NCI-H146 treated with DMSO at 0.1 percent for 48 hours (cell line): ENCODE measurements at regions not wholly inside any gene's neighbourhood (a gene's known extent, or its start where the extent isn't known, plus 50 kb on each side); places are given as distances from the start of the nearest gene placed in this dataset.
A peak's percentile ranks its signal among the peaks of the same experiment; 100 is the strongest.

Experiments
- DNase-seq: peaks from one replicate; lab custom pipeline; 2025; ENCODE audit not compliant: unreplicated experiment; lab: John Stamatoyannopoulos, UW

DNA sequence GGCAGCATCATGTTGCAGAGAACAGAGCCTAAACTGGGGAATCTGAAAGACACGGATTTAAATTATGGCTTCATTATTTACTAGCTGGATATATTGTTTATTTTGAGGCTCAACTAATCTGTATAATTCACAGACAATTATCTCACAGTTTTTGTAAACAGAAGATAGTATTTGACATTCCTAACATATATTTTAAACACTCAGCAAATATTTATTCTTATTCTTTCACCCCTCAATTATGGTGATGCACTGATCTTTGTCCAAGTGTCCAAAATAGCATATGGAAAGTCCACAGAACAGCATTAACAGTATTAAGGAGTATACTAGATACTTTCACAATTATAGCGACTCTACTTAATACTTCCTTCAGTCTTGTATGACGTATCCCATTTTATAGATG, 257.0 kb downstream of the ADGRG6 start:
- no peak for DNase-seq

DNA sequence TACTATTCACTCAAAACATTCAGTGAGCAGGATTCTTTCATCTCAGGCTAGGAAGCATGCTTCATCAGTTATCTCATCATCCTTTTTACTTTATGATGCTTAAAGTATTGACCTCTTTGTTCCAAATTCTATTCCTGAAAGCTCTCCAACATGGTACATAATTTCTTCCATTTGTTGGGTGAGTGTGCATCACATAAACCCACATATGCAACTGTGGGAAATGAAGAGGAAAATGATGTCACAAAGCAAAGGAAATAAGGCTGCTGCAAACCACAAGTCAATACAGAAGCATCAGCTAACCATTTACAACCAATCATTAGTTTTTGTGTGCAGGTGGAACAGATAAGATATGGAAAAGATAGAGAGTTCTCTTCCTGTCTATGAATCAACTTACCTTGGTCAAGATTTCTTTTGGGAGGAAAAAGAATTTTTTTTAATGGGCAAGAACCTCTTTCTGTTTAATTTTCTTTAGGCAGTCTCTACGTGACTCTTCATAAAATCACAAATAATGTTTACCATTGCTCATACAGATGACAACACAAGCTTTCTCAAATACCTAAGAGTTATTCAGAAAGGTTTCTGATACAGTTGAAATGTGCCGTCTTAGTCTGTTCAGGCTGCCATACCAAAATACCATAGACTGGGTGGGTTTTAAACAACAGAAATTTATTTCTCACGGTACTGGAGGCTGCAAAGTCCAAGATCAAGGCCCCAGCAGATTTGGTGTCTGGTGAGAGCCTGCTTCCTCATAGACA, 259.9 kb downstream of the ADGRG6 start:
- DNase-seq: no peak

DNA sequence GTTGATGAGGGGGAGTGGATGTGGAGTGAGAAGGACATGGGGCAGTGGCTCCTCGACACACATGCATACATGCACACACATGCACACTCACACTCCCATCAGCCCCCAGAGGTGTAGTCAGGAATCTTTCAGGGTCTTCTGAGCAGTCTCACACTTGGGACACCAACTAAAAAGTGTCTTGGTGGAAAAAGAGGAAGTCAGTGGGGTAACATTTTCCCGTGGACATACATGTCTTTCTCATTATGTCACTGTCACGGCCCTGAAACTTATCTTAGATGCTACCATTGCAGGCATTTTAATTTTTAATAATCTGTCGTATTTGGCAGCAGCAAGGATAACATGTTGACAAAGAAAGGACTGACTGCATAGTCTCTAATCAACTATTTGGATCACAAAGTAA, 261.1 kb downstream of the ADGRG6 start:
- DNase-seq: no peak

DNA sequence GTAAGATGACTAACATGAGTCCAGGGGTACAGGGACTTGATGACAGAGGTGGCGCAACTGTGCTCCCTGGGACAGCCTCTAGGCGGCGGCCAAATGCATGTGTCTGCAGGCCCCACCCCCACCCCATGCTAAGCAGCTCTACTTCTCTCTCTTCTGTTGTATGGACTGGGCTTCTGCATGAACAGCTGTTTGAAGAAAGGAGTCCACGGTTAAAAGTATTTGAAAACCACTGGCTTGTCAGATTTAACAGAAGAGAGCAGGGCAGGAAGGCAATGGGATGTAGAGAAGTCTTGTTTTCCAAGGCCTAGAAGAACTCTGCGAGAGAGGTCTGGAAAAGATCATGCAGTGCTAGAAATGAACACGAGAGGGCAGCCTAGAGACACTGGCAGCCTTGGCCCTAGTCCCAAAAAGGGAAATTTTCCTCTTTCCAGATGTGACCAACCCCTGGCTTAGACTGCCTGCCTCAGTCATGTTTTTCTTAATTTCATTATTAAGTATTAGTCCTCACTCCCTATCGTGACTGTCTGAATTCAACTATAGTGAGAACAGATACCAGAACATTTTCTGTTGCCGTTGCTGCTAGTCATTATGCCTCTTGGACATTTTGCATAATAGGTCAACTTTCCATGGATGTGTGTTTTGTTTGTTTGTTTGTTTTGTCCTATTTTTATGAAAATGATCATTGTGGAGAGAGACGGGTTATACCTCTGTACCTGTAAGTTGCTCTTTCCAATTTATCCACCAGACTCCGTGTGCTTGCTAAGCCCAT, 265.0 kb downstream of the ADGRG6 start:
- DNase-seq: peak; percentile 20

DNA sequence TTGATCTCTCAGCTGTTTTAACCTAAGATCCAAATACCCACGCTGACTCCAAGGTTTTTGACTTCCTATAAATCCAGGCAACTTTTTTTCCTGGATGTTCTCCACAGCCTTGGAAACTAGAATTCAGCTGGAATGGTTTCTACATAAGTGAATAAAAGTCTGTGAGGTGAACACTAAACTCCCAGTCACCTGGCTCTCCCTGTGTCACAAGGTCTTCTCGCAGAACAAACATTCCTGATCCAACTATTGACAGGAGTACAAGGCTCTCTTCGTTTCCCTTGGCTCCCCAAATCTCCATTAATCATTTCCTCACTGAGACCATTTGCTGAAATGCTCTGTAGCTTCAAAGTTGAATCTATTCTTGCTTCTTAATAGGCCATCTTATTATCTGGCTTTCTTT, 265.7 kb downstream of the ADGRG6 start:
- DNase-seq: no peak

DNA sequence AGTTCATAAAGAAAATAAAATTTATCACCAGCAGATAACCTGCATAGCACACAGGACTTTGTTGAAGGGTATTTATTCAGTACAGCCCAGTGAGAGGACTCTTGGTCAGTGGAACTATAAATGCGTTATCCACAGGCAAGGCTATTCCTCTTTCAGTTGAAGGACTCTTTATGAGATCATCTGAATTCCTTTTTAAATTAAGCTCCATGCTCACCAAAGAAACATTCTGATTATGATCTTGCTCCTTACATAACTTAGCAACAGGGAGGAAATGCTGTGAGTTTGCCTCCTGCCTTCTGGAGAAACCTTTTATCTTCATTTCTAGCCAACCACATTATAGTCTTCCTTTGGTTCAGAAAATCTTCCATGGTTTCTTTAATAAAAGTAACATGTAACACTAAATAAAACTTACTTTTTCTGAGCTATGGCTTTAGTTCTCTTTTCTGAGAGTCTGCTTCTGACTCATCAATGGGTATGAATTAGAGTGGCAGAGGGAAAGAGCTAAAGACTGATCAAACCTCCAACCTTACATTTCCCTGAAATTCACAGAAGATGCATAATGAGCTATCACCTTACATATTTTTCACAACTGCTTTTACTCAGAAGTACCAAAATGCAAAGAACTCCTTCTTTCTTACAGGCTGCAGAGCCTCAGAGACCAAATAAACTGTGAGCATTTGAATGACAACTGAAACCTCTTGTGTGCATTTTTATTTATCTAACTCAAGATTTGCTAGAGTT, 267.2 kb downstream of the ADGRG6 start:
- DNase-seq: no peak

DNA sequence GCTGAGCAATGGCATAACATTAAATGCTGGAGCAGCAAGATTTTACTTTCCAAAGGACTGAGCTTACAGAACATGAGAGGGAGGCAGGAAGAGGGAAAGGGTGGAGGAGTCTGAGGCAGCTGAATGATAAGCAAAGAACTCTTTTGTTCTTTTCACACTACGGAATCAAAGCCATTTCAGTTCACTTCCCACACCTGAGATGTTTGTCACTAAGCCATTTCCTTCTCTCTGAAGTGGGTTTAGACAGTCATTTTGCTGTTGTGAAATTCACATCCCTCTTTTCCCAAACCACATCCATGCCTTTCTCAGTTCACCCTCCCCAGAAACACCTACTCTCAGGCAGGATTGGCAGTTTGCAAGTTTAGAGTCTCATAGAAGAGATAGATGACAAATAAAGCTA, 267.9 kb downstream of the ADGRG6 start:
- no peak for DNase-seq

DNA sequence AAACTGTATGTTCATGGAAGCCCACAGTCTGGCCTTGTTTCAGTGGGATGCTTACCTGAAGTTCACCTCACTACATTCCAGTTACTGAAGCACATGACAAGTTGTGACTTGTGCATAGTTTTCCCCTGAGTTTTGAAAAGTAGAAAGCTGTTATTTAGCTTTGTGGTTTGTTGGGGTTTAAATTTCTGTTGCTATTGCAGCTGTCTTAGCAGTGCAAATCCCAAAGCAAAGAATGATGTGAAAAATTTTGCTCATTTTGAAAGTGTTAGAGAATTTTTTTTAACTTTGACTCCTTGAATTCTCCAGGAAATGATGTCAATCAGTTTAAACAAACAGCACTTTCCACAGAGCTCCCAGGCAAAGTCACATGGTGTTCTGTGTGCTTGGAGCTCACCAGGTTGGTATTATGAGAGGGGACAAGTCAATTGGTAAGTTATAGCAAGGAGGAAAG, 268.4 kb downstream of the ADGRG6 start:
- DNase-seq: no peak

DNA sequence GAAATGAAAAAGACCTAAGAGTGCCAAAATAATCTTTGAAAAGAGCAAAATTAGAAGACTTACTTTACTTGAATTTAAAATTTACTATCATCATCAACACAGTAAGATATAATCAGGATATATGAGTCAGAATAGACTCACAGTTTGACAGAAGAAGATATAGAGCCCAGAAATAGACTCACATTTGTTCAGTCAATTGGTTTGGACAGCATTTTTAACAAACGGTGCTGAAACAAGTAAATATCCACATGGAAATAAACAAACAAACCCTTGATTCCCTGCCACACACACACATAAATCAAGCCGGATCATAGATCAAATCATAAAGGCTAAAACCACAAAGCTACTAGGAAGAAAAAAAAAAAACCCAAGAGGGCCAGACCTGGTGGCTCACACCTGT, 291.1 kb downstream of the ADGRG6 start:
- DNase-seq: no peak

DNA sequence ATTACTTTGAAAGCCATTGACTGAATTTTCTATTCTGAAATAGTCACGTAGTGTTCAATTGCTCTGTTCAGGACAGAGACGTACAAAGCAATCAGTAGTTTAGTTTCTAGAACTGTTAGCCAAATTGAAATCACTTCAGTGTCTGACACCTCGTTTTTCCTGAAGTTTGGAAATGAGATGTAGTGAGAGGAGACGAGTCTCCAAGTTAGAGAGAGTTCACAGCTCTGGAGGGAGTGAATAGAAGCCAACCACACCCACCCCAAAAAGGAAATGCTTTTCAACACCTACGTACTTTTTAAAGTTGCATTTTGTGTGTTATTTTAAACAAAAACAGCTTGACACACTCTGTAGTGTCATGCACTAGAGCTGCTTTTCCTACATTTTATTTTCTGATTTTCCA, 296.0 kb downstream of the ADGRG6 start:
- no peak for DNase-seq

DNA sequence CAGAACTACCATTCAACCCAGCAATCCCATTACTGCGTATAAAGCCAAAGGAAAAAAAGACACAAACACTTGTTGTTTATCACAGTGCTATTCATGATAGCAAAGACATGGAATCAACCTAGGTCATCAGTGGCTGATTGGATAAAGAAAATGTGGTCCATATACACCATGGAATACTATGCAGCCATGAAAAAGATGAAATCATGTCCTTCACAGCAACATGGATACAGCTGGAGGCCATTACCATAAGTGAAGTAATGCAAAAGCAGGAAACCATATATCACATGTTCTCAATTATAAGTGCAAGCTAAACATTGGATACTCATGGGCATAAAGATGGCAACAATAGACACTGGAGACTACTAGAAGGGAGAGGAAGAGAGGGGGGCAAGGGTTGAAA, 299.6 kb downstream of the ADGRG6 start:
- no peak for DNase-seq

DNA sequence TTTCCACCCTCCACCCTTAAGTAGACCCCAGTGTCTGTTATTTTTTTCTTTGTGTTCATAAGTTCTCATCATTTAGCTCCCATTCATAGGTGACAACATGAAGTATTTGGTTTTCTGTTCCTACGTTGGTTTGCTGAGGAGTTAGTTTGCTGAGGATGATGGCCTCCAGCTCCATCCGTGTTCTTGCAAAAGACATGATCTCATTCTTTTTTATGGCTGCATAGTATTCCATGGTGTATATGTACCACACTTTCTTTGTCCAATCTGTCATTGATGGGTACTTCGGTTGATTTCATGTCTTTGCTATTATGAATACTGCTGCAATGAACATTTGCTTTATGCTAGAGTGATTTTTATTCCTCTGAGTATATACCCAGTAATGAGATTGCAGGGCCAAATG, 301.2 kb downstream of the ADGRG6 start:
- DNase-seq: no peak

DNA sequence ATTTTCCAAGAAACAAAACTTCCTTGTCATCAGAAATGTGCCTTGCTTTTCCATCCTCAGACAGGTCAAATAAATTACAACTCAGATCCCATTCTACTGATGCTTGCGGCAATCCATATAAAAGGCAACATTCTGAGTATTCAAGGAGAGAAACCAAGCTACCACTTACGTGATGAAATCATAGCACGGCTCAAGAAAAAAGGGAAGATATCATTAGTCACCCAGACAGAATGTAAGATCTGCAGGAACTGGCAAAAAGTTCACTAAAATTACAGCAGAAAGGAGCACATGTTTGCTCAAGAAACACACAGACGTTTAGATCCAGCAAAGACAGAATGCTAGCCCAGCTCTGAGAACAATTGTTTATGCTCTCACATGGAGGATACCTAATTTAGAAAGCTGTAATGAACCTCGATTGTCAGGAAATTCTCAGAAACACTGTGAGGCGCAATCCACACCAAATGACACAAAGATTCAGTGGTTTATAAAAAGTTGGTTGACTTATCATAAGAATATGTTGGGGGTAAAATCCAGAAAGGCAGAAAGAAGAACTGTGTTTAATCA, 304.2 kb downstream of the ADGRG6 start:
- no peak for DNase-seq

DNA sequence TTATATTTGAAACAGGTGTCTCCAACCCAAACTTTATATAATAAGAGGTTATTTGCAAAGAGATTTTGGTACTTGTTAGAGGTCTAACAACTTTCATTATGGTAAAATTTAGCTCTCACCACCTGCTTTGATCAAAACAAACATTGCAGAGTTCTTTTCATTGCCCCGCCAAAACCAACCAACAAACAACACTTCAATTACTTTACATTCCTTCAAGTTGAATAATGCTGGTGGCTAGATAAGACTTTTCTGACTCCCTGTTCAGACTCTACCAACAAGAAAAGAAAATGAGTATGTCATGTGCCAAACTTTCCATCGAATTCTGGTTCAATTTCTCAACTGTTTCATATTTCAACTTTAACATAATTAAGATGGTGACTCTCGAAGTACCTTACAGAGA, 311.1 kb downstream of the ADGRG6 start:
- no peak for DNase-seq

DNA sequence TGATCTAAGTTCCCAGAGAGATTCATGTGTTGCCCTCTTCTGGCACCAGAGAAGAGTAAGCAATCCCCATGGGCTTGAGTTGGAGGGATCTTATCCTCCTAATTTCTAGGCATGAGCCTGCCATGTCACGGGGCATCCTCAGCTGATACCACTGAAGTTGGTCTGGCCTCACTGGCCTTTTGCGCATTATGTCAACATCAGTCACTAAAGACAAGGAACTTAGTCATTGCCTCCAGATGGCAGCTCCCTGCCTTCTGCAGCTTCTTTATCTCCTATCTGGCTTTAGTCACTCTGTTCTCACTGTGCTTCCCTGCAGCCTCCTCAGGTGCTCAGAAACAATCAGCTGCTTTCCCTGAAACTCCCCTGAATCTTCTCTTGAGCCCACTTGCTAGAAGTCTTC, 312.2 kb downstream of the ADGRG6 start:
- DNase-seq: no peak

DNA sequence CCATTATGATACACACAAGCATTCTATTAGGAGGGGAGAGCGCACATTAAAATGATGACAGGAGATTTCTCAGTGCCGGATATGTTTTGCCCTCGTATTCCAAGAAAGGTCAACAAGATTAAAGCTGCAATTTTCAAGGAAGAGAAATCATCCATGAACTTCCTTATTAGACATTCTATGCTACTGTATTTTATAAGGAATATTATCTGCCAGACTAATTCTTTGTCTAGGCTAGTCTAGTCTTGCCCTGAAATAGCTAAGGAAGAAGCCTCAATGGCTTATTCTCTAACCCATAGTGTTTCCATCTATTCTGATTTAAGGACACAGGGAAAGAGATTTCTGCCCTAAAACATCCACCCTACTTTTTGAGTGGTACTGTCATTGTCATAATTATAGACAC, 315.4 kb downstream of the ADGRG6 start:
- DNase-seq: no peak

DNA sequence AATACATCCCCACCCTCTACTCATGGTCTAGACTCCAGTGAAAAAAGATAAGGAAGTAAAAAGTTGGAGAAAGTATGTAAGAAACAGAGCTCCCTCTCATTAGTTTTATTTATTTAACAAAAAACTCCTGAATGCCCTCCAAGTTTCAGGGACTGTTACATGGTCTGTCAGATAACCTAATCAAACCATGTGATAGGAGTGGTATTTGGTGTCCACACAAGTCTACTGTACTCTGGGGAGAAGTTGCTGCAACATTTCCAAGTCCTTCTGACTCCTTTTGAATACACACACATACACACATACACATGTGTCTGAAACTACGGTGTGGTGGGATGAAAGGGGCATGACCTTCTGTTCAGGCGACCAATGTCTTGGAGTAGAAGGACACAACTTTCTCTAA, 320.0 kb downstream of the ADGRG6 start:
- no peak for DNase-seq

DNA sequence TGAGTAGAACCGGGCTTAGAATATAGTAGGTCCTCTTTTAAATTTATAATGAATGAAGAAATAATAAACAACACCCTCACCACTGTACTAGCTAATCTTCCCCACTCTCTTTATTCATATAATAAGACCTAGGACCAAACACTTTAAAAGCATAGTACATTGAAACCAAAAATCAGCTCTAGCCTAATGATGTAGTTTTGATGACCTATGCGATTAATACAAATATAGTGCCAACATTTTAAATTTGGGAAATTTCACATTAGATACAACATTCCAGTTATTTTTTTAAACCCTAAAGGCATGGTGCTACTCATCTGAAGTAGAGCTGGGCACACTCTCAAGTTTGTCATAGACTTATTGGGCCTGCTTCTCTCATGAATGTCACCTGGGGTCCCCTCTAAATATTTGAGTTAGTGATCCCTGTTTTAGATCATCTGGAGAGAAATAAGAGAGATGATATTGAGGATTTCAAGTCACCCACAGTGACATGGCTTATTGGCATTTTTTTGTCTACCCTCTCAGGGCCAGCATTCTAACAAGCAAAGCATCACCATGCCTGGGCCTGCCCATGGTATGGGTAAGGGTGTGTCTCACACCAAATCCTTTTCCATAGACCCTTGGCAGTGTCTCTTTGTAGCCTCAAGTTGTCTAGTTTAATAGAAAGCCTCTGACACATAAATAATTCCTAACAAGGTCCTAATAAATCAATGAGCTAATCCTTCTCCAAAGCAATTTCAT, 319.8 kb downstream of the HIVEP2 start:
- DNase-seq: no peak

DNA sequence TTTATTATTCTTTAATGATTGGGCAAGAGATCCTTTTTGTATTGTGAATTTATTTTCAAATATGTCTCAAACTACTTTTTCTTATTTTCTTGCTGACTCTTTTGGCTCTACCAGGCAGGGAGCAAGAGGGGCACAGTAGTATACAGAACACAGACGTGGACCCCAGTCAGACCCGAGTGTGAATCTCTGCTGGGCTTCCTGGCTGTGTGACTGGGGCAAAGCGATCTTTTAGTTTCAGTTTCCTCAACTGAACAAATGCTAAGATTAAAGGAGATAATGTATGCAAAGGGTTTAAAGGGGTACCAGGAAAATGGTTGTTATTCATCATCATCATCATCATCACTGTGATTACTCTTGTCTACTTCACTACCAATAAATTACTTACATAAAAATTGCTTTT, 317.5 kb downstream of the HIVEP2 start:
- DNase-seq: no peak

DNA sequence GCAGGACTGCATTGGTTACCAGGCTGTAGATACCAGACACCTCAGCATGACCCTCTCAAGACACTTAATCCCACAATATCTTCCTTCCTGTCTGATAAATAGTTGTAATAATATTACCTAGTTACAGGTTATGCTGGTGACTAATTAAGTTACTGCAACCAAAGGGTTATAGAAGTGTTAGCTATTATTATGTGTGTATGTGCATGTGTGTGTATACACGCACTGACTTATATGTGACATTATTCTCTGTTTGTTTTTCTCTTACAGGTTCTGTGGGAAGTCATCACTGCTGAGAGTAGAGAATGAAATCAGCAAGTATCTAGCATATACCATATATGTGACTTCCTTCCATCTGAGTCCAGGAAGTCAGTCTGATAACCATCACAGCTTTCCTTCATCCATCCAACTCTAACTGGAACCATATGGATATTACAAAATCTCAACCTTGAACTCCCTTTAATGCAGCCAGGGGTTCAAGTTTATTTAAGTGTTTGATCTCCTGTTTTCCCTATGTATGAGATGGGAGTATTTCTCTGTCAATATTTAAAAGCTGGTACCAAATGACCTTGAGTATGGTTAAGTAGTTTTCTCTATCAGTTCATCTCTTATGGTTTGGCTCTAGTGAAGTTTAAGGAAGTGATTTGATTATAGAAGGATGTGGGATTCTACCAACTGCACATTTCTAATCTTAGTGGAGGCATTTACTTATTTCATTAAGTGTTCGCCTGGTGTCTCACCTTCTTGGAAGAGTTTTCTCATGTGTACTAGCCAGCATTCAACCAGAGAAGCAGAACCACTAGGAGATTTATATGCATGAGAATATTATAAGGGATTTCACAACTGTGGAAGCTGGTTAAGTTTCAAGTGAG, 313.2 kb downstream of the HIVEP2 start:
- DNase-seq: no peak
